ENCODE measurements at regions not wholly inside any gene's neighbourhood (a gene's known extent, or its start where the extent isn't known, plus 50 kb on each side); places are given as distances from the start of the nearest gene placed in this dataset.
"Not testable (repeated sequence)": the region's sequence is repeated elsewhere in the genome, so short reads cannot be mapped to it uniquely, and the experiment has no call there.

DNA sequence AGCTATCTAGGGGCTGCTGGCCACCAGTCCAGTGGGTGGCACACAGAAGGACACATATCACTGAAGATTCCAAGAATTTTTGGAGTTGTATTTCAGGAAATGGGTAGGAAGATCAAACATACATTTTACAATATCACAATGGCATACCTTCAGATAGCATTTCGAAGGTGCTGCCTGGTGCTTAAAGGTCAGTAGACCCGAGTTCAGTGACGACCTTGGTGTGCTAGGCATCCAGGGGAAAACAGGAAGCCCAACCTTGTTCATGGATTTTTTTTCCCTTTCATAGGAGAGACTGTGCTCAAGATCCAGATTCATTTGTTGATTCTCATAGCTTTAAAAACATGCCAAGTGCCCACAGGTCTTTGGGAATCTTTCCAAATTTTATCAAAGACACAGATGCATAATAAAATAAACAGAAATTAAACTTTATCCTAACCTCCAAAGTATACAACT, 51.0 kb upstream of the RCBTB2 start:
- DNase-seq (ENCODE audit: low spot score) = no peak

DNA sequence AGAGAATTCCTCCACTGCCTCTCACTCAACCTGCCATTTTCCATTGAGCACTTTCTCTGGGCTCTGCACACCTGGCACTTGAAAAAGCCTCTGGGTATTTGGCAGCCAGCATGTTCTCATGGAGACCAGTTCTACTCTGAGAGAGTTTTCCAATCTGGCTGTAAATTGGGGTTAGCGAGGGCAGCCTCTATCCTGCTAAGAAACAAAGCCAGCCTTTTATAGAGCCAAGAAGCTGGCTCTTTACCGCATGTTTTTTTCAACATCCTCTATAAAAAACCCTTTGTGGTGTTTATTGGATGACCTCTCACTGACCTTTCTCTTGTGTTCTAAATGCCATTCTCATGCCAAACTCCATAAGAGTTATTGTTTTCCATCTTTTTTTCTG, 52.6 kb upstream of the RCBTB2 start:
- peak; percentile 41 for DNase-seq (ENCODE audit: low spot score)

DNA sequence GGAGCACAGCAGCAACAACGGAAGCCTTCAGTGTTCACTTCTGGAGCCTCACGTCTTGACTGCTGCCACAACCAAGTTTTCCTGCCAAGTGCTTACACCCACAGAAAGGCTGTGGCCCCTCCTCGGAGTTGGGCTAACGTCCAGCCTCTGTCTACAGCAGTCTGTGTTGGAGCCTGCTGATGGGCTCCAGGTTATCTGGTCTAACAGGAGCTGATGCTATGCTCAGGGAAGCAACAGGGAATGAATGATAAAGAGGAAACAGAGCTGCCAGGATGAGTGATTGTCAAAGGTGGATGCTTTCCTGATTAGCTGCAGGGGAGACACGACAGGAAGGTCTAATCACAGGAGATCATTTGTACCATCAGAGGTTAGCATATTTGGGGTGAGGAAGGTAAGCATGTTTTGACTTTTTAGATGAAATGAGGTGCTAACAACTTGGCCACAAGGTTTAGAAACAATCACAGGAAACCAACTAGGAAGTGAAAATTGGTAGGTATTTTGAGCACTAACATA, 53.8 kb upstream of the RCBTB2 start:
- peak; percentile 43 for DNase-seq (ENCODE audit: low spot score)

DNA sequence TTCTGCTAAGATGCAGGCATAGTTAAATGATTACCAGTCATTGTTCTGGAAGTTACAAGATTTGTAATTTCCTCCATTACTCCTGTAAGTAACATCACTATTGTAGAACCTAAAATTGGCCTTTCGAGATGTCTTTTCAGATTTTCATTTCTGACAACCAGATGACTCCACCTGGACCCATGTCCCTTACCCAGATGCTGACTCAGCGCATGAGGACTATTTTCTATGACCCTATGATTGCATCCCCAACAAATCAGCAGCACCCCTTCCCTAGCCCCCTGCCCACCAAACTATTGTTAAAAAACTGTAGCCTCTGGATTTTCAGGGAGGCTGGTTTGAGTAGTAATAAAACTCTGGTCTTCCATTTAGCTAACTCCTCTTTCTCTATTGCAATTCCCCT, 55.2 kb upstream of the RCBTB2 start:
- no peak for DNase-seq (ENCODE audit: low spot score)

DNA sequence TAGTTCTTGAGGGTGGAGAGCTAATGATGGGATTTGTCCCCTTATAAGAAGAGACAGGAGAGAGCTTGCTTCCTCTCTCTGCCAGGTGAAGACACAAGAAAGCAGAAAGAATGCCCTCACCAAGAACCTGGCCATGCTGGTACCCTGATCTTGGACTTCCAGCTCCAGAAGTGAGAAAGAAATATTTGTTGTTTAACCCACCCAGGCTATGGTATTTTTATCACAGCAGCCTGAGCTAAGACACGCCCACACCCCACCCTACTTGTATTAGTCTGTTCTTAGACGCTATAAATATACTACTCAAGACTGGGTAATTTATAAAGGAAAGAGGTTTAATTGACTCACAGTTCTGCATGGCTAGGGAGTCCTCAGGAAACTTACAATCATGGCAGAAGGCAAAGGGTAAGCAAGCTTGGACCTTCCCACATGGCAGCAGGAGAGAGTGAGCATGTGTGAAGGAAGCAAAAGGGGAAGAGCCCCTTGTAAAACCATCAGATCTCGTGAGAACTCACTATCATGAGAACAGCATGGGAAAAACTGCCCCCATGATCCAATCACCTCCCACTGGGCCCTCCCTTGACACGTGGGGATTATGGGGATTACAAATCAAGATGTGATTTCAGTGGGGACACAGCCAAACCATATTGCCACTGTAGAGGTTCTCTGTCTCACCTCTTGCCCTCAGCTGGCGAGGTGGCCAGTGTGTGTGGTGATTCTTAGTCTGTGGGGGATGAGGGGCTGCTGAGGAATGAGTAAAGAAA, 57.4 kb upstream of the RCBTB2 start:
- no peak for DNase-seq (ENCODE audit: low spot score)

DNA sequence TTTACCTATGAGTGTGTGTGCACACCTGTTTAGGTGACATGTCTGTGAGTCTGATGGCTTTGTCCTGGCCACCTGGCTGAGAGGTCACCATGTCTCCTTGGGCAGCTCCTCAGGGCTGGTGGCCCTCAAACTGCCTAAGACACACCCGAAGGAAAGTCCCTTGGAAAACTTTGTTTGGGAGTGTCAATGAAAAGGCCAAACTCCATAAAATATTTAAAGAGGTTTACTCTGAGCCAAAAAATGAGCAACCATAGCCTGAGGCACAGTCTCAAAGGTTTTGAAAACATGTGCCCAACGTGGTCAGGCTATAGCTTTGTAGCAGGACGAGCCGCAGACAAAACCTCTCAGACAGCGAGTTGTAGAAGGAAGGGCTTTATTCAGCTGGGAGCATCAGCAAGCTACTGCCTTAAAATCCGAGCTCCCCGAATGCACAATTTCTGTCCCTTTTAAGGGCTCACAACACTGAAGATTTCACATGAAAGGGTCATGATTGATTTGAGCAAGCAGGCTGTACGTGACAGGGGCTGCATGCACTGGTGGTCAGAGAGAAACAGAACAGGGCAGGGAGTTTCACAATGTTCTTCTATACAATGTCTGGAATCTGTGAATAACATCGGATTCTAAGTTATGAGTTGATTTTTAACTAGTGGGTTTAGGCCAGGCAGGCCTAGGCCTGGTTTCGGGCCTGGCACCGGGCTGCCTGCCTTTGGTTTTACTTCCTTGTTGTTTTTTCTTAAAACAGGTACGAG, 58.4 kb upstream of the RCBTB2 start:
- DNase-seq (ENCODE audit: low spot score) = not testable (repeated sequence)

DNA sequence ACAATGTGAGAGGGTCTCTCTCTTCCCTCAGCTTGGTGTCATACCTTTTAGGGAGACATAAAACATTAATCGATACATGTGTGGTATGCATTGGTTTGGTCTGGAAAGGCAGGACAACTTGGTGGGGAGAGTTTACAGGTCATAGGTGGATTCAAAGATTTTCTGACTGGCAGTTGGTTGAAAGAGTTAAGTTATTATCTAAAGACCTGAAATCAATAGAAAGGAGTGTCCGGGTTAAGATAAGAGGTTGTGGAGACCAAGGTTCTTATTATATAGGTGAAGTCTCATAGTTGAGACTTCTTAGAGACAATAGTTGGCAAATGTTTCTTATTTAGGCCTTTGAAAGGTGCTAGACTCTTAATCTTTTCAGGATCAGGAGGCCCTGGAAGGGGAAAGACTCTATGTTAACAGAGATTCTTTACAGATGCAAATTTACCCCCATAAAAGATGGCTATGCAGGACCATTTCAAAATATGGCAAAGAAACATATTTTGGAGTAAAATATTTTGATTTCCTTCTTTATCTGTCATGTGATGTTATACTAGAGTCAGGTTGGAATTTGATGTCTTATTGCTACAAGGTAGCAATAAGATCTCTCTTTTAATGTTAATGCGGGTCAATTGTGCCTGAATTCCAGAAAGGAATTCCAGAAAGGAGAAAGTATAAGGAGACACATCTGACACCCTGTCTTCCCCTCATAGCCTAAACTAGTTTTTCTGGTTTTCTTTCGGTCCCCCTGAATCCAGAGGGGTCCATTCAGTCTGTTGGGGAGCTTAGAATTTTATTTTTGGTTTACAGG, 59.2 kb upstream of the RCBTB2 start:
- DNase-seq (ENCODE audit: low spot score) = no peak

DNA sequence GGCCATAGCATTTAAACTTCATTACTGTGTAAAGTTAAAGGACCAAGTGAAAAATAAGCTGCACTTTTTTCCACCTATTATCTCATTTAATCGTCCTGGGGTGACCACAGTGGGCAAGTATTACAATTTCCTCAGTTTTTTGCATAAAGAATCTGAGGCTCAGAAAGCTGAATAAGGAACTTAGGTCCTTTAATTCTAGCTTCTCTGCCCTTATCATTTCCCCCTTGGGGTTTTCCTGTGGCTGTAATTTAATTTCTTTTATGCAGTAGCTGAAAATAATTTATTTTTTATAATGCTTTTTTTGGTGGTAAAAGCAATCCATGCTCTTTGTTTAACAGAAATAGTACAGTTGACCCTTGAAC, 59.8 kb upstream of the RCBTB2 start:
- DNase-seq (ENCODE audit: low spot score) = no peak

DNA sequence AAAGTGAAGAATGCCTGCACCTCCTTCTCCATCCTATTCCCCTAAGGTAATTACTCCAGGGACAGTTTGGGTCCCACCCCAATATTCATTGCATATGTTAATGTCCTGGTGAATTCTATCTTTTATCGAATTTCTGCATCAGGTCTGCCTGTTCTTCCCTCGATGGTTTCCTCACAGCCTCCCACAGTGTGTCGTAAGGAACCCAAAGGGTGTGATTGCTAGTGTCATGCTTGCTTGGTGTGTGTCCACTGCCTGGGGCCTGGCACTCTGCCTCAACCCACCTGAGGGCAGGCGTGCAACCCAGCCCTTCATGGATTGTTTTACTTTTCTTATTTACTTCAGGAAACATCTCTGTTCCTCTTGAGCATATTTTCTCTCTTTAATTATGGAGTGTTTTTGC, 60.2 kb upstream of the CYSLTR2 start:
- DNase-seq (ENCODE audit: low spot score) = no peak

DNA sequence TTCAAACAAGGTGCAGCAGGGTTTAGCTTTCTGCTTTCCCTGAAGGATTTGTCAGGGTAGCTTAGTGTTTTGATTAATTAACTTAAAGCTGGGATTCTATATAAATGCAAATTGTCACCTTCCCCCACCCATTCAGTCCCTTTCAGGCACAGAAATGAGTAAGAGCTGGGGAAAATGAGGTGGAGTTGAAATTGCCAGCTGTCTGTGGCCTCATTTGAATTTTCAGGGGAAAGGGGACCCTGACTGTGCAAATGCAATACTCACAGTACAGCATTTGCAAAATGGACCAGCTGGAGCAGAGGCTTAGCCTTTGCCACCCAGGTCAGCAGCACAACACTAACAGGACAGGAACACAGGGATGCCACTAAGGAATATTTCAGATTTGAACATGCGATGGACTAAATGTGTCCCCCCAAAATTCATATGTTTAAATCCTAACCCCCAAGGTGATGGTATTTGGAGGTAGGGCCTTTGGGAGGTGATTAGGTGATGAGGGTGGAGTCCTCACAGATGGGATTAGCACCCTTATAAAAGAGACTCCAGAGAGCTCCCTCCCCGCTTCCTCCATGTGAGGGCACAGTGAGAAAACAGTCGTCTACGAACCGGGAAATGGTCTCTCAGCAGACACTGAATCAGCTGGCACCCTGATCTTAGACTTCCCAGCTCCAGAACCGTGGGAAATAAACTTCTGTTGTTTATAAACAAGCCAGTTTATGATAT, 59.5 kb upstream of the CYSLTR2 start:
- no peak for DNase-seq (ENCODE audit: low spot score)

DNA sequence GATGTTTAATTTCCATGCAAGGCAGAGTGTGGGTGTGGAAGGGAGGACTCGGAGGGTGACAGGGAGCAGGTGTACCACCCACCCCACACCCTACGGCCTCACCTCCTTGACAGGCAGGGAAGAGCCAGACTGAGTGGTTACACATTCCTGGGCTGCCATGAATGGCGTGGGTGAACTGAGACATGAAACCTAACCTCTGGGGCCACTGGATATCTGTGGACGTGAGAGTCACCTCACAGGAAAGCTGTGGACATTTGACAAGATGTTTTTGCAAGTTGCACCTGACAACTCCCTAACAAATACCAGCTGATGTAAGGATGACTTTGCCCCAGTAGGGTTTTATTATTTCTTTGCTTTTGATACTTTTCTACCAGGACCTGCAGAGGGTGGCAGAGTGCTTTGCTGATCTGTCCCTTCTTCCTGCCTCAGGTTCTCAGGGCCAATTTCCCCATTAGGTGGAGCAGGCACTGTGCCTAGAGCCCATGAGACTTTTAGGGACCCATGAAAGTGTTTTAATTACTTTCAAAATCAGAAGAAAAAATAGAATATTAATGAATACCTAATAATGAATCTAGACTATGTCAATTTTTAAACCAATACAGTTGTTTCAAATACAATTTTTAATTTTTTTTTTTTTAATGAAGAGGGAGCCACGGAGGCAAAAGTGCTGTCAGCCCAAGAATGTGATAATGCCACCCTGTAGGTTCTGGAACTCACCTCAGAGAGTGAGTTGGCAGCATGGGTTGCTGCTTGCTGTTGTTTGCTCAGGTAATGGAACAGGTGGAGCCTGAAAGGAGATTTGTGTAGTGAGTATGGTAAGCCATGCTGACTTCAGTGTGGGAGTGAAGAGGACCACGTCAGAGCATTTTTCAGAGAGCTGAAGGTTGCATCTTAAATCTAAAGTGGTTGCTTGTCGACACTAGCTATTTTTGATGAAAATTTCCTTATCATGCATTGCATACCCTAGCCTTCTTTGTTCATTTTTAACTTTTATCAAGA, 58.0 kb upstream of the CYSLTR2 start:
- DNase-seq (ENCODE audit: low spot score) = peak; percentile 82

DNA sequence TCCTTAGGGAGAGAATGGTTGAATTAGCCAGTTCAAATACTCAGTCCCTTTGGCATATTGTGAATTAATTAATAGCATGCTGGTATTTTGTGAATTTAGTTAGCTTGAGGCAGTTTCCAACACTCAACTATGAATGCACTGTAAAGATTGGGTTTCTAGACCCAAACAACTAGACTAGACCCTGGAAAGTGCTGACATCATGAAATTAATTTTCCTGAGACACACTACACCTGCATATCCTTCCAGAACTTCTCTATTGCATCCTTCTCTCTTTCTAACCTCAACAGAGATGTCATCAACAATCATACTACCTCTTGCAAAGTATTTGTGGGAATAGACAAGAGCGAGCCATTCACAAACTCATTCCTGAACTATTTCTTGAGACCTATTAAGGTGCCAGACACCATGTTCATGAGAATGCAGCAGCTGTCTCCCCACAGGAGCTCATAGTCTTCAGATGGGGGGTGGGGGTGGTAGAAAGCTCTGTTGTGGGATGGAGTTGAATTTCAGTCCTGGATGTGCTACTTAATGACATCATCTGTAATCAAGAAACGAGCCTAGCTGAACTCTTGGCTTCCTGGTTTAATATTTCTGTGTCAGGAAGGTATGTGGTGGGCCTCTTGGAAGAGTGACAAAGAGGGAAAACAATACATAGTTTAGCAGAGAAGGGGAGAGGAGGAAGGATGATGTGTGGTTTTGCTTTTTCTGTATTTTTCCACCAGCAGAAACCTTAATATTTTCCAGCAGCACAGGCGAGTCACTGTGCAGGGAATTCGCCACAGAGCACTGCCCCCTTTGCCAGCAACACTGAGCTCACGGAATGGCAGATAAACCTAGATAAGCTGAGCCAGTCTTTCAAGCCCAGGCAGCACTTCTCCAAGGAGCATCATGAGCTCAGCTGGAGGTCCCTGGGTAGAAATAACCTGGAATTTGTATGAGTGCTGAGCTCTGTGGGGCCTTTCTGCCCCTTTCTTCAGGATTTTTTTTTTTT, 53.1 kb upstream of the CYSLTR2 start:
- peak; percentile 62 for DNase-seq (ENCODE audit: low spot score)

DNA sequence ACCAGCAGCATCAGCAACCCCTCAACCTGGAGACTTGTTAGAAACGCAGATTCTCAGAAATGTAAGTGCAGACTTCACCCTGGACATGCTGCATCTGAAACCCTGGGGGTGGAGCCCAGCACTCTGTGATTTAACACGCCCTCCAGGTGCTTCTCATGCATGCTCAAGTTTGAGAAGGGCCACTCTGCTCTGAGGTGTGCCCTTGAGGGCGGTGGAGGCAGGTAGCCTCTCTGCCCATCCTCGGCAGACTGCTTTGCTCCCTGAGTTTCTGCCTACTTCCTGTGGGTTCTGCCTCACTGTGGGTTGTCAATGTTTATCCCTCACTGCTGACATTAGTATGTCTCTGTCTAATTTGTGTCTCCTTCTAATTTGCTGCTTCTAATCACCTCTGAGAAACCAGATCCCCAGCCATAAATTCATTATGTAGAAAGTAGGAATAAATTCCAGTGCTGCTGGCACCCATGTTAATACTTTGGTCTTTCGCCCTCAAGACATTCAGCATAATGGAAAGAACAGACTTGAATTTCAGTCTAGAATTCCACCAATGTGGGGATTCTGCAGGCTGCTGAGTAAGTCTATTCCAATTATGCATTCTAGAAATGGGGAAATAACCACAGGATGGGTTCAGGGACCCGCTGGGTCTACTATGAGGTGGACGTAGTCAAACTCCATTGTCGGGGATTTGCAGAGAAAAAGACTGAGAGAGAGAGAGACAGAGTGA, 51.3 kb upstream of the CYSLTR2 start:
- no peak for DNase-seq (ENCODE audit: low spot score)

DNA sequence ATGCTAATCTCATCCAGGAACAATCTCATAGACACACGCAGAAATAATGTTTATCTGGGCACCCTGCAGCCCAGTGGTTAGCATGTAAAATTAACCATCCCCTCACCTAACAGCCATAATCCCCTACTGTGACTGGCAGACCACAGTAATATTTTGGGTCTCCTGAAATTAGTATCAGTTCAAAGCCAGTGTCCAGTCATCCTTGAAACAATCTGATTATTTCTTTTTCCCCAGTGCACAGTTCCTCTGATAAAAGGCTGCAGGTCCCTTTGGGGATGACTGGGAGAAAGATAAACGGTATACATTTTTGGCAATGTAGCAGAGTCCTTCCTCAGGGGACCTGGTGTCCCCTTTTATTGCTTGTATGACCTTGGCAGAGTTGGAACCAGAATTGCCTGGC, 50.4 kb upstream of the CYSLTR2 start:
- DNase-seq (ENCODE audit: low spot score) = no peak

Measured in umbilical cord (tissue), 1 donor.